Endodermal cell (in vitro differentiated cells): ENCODE measurements at regions not wholly inside any gene's neighbourhood (a gene's known extent, or its start where the extent isn't known, plus 50 kb on each side); places are given as distances from the start of the nearest gene placed in this dataset.

Source experiments
- DNase-seq: peaks from one replicate; pipeline ENCODE4 v3.0.0-alpha.2; 2017
- H3K27ac ChIP-seq: 2 replicates; pipeline ENCODE4 v1.5.1; 2013; ENCODE audit warnings: mild to moderate bottlenecking, low read depth, low read length, moderate library complexity
- H3K27me3 ChIP-seq: 2 replicates; pipeline ENCODE4 v1.6.1; 2013; ENCODE audit warnings: mild to moderate bottlenecking, low read length, moderate library complexity; ENCODE audit not compliant: insufficient read depth, control insufficient read depth, poor library complexity, severe bottlenecking
- H3K36me3 ChIP-seq: 2 replicates; pipeline ENCODE4 v1.7.0; 2013; ENCODE audit warnings: mild to moderate bottlenecking, low read length, moderate library complexity; ENCODE audit not compliant: control insufficient read depth, insufficient read depth
- H3K4me1 ChIP-seq: one replicate; pipeline ENCODE4 v1.7.0; 2013; ENCODE audit warnings: low read length; ENCODE audit not compliant: control insufficient read depth, insufficient read depth
- H3K4me3 ChIP-seq: 2 replicates; pipeline ENCODE4 v1.5.1; 2013; ENCODE audit warnings: mild to moderate bottlenecking, low read length, moderate library complexity
- H3K9ac ChIP-seq: 2 replicates; pipeline ENCODE4 v1.6.1; 2013; ENCODE audit warnings: mild to moderate bottlenecking, low read length, moderate library complexity; ENCODE audit not compliant: poor library complexity, severe bottlenecking; ENCODE audit errors: extremely low read depth
- H3K9me3 ChIP-seq: 2 replicates; pipeline ENCODE4 v1.6.1; 2013; ENCODE audit warnings: mild to moderate bottlenecking, low read length, moderate library complexity; ENCODE audit not compliant: control insufficient read depth
- H3K27ac Mint-ChIP-seq: 2 replicates; pipeline ENCODE4 v1.8.0; 2020; ENCODE audit warnings: mixed read lengths
- H3K27me3 Mint-ChIP-seq: 2 replicates; pipeline ENCODE4 v1.8.0; 2021; ENCODE audit warnings: mild to moderate bottlenecking, mixed read lengths; ENCODE audit not compliant: insufficient read depth
- H3K36me3 Mint-ChIP-seq: 2 replicates; pipeline ENCODE4 v1.8.0; 2020; ENCODE audit warnings: low read depth, mixed read lengths
- H3K4me1 Mint-ChIP-seq: 2 replicates; pipeline ENCODE4 v1.8.0; 2020; ENCODE audit warnings: mixed read lengths
- H3K4me3 Mint-ChIP-seq: 2 replicates; pipeline ENCODE4 v1.8.0; 2020; ENCODE audit warnings: mild to moderate bottlenecking, moderate library complexity, mixed read lengths
- H3K9me3 Mint-ChIP-seq: 2 replicates; pipeline ENCODE4 v1.8.0; 2020; ENCODE audit warnings: mild to moderate bottlenecking, mixed read lengths
- WGBS, 2 experiments: methylation state at CpG; one replicate each; pipeline versions ENCODE4 v1.1.5 to v1.1.7; 2013; ENCODE audit warnings: missing lambda C conversion rate in 2 of 2, mixed read lengths in 1 of 2; ENCODE audit not compliant: insufficient coverage in 1 of 2, insufficient read length in 1 of 2; 5-methylcytosine and 5-hydroxymethylcytosine counted together
- TF ChIP-seq, protein P1 (sequence below): fragments of 200-600 bp; sonication (generic); conservative IDR thresholded peaks from 2 replicates; pipeline ENCODE4 v1.5.0; 2021; ENCODE audit warnings: antibody characterized with exemption, mild to moderate bottlenecking

DNA sequence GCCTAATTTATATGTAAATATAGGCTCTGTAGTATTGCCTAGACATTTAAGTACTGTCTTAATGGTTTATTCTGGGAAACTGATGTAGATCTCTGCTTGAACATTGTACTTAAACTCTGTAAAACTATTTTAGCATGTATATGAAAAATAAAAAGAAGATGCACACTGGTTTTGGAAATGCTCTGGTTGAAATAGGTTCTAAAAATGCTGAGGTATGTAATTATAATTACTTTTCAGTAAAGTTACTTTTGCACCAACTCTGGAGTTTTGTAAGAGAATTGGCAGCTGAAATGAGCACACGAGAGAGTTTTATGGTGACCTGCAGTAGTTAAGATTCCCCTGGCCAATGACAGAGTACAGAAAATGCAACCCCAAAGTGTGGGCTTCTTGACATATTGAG, 353.9 kb downstream of the ATP23 start:
- Histone ChIP-seq H3K27ac (no peak overlapping the region), H3K4me1 (no peaks in the 10 kb centered on the region), H3K4me3 (no peak overlapping the region), H3K9ac (no peak overlapping the region), H3K27me3 (no peaks in the 10 kb centered on the region), H3K36me3 (no peaks in the 10 kb centered on the region), H3K9me3 (no peaks in the 10 kb centered on the region)
- Mint-ChIP-seq H3K4me1 (peaks cover 20% of the 10 kb centered on the region), H3K27ac (no peak overlapping the region), H3K27me3 (no peaks in the 10 kb centered on the region), H3K4me3 (no peak overlapping the region), H3K9me3 (no peaks in the 10 kb centered on the region), H3K36me3 (no peaks in the 10 kb centered on the region)
- DNase-seq, result no peak
- WGBS, 2 experiments, result 100% methylated on average over 1 of the region's 1 CpG
- TF ChIP-seq, protein P1, sequence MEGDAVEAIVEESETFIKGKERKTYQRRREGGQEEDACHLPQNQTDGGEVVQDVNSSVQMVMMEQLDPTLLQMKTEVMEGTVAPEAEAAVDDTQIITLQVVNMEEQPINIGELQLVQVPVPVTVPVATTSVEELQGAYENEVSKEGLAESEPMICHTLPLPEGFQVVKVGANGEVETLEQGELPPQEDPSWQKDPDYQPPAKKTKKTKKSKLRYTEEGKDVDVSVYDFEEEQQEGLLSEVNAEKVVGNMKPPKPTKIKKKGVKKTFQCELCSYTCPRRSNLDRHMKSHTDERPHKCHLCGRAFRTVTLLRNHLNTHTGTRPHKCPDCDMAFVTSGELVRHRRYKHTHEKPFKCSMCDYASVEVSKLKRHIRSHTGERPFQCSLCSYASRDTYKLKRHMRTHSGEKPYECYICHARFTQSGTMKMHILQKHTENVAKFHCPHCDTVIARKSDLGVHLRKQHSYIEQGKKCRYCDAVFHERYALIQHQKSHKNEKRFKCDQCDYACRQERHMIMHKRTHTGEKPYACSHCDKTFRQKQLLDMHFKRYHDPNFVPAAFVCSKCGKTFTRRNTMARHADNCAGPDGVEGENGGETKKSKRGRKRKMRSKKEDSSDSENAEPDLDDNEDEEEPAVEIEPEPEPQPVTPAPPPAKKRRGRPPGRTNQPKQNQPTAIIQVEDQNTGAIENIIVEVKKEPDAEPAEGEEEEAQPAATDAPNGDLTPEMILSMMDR, result no peak

DNA sequence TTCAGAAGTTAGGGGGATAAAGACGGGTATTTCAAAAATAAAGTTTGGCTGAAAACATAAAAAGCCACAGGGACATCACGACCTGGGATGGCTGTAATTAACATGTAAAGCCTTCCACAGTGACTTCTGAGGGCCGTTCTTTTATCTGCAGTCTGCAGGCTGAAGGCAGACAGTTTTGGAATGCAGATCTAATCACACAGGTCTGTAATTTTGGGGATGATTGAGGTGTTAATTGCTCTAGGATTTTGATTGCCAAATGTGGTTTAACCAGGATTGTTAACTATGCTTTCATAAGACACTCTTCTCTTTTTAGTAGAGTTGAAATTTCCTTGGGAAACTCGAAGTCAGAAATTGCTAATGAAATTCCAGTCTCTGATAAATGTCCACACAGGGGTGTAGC, 355.5 kb downstream of the ATP23 start:
- Histone ChIP-seq H3K27ac (no peak overlapping the region), H3K9me3 (no peaks in the 10 kb centered on the region), H3K4me1 (no peaks in the 10 kb centered on the region), H3K27me3 (no peaks in the 10 kb centered on the region), H3K36me3 (no peaks in the 10 kb centered on the region), H3K9ac (no peak overlapping the region), H3K4me3 (no peak overlapping the region)
- no peak for DNase-seq
- no peaks in the 10 kb centered on the region for H3K27me3 Mint-ChIP-seq
- H3K9me3 Mint-ChIP-seq, result no peaks in the 10 kb centered on the region
- peaks cover 30% of the 10 kb centered on the region for H3K4me1 Mint-ChIP-seq
- no peak overlapping the region for H3K27ac Mint-ChIP-seq
- TF ChIP-seq, protein P1, result no peak
- no peaks in the 10 kb centered on the region for H3K36me3 Mint-ChIP-seq
- H3K4me3 Mint-ChIP-seq, result no peak overlapping the region
- 48 to 57% methylated on average over 2 to 4 of the region's 4 CpGs for WGBS, 2 experiments

DNA sequence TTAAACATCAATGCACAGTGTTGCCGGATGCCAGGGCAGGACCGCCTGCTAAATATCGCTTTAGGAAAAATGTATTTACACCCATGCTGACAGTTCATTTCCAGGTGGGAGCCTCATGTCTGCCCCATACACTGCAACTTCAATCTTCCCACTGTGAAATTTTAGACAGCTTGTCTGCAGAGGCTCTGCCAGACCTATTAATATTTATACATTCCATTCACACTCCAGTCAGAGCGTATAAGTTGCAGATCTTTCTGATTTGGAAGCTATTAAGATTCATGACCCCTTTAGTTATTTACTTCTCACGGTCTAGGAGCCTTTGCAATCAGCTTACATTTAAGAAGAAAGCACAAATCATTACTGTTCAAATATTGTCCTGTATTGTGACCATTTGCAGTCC, 357.4 kb downstream of the ATP23 start:
- 74 to 89% methylated on average over 3 to 5 of the region's 5 CpGs for WGBS, 2 experiments

More for the DNA sequence above, 357.4 kb downstream of the ATP23 start:
- Histone ChIP-seq H3K27ac (peak overlapping the region; percentile 87), H3K4me3 (no peak overlapping the region), H3K4me1 (no peaks in the 10 kb centered on the region), H3K9me3 (no peaks in the 10 kb centered on the region), H3K9ac (no peak overlapping the region), H3K27me3 (no peaks in the 10 kb centered on the region), H3K36me3 (no peaks in the 10 kb centered on the region)
- no peak for DNase-seq
- TF ChIP-seq, protein P1, result no peak
- Mint-ChIP-seq H3K4me3 (no peak overlapping the region), H3K27me3 (no peaks in the 10 kb centered on the region), H3K27ac (no peak overlapping the region), H3K4me1 (peaks cover 43% of the 10 kb centered on the region), H3K9me3 (no peaks in the 10 kb centered on the region), H3K36me3 (no peaks in the 10 kb centered on the region)
